SU-DHL-6 (cell line): ENCODE measurements at regions not wholly inside any gene's neighbourhood (a gene's known extent, or its start where the extent isn't known, plus 50 kb on each side); places are given as distances from the start of the nearest gene placed in this dataset.

Source experiments
- H2AFZ ChIP-seq: fragments of 200-600 bp; sonication (generic); 2 replicates; pipeline ENCODE4 v1.6.1; 2014; ENCODE audit warnings: low read depth, mild to moderate bottlenecking, moderate library complexity, mixed read lengths, antibody characterized with exemption, low read length; ENCODE audit not compliant: severe bottlenecking
- H3F3A ChIP-seq: fragments of 200-600 bp; shearing (Covaris generic); 2 replicates; pipeline ENCODE4 v1.6.0; 2016; ENCODE audit warnings: antibody characterized with exemption, mild to moderate bottlenecking; ENCODE audit not compliant: insufficient read depth
- H3K27ac ChIP-seq: fragments of 200-600 bp; sonication (generic); 2 replicates; pipeline ENCODE4 v1.5.1; 2016; ENCODE audit warnings: low read depth, mild to moderate bottlenecking, low read length, moderate library complexity, mixed read lengths
- H3K27me3 ChIP-seq: fragments of 200-600 bp; sonication (generic), shearing (Covaris generic); 2 replicates; pipeline ENCODE4 v1.6.0; 2014; ENCODE audit warnings: mild to moderate bottlenecking, low read length
- H3K36me3 ChIP-seq: fragments of 200-600 bp; sonication (generic); 2 replicates; pipeline ENCODE4 v1.6.1; 2014; ENCODE audit warnings: mild to moderate bottlenecking, low read length, mixed read lengths
- H3K4me2 ChIP-seq: fragments of 300-600, 200-600 bp; shearing (Covaris generic), sonication (generic); 2 replicates; pipeline ENCODE4 v1.6.0; 2014; ENCODE audit warnings: low read length, low read depth, mild to moderate bottlenecking; ENCODE audit not compliant: poor library complexity, severe bottlenecking
- H3K4me3 ChIP-seq: fragments of 200-600 bp; sonication (generic); 2 replicates; pipeline ENCODE4 v1.5.1; 2014; ENCODE audit warnings: antibody characterized with exemption, low read length, mild to moderate bottlenecking, mixed read lengths; ENCODE audit not compliant: insufficient read depth, poor library complexity, severe bottlenecking
- H3K79me2 ChIP-seq: fragments of 200-600 bp; sonication (generic); 2 replicates; pipeline ENCODE4 v1.6.1; 2014; ENCODE audit warnings: mild to moderate bottlenecking, low read length, moderate library complexity; ENCODE audit not compliant: insufficient read depth
- H3K9ac ChIP-seq: fragments of 200-600 bp; sonication (generic); 2 replicates; pipeline ENCODE4 v1.7.0; 2014; ENCODE audit warnings: mild to moderate bottlenecking, low read length
- H3K9me2 ChIP-seq: fragments of 200-600 bp; sonication (generic); replicated peaks from 2 replicates; pipeline ENCODE4 v1.6.1; 2014; ENCODE audit warnings: low read length; ENCODE audit not compliant: insufficient read depth
- H3K9me3 ChIP-seq: fragments of 200-600 bp; sonication (generic); 2 replicates; pipeline ENCODE4 v1.6.1; 2014; ENCODE audit warnings: low read length, mixed read lengths; ENCODE audit not compliant: insufficient read depth
- H4K20me1 ChIP-seq: fragments of 200-600 bp; sonication (generic); 2 replicates; pipeline ENCODE4 v1.6.1; 2014; ENCODE audit warnings: low read depth, mild to moderate bottlenecking, antibody characterized with exemption, low read length, moderate library complexity, mixed read lengths
- EZH2phosphoT487 ChIP-seq: fragments of 200-600 bp; sonication (generic), shearing (Covaris generic); conservative IDR thresholded peaks from 2 replicates; pipeline ENCODE4 v1.6.1; 2018; ENCODE audit warnings: mild to moderate bottlenecking, antibody characterized with exemption, low read length, moderate library complexity, mixed read lengths
- TF ChIP-seq, protein P1 (sequence below): fragments of 200-600 bp; sonication (generic); IDR thresholded peaks from one replicate; pipeline ENCODE4 v1.5.1; 2017; ENCODE audit warnings: antibody characterized with exemption, mild to moderate bottlenecking, low read length, moderate library complexity; ENCODE audit not compliant: insufficient read depth, poor library complexity, severe bottlenecking

DNA sequence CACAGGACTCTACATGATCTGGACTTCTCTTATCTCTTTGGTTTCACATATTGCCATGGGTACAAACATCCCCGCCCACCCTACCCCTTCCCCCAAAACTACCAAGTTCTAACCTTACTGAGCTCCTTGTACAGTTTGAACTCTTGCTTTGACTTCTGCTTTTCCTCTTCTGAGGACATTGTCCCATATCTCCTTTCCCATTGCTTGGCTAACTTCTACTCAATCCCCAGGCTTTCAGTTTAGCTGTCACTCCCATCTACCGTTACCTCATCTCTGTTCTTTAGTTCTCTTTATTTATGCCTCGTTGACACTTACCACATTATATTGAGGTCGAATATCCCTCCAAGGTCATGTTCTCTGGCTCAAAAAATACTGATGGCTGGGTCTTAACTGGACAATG lies 393.5 kb upstream of the CADM1 start:
- Histone ChIP-seq H3K27ac (no peak overlapping the region), H3F3A (no peaks in the 10 kb centered on the region), H3K9me3 (no peaks in the 10 kb centered on the region), H2AFZ (no peak overlapping the region), H3K4me3 (no peak overlapping the region), H3K79me2 (no peaks in the 10 kb centered on the region), H3K27me3 (no peaks in the 10 kb centered on the region), H4K20me1 (no peaks in the 10 kb centered on the region), H3K9ac (no peak overlapping the region), H3K4me2 (no peak overlapping the region), H3K36me3 (no peaks in the 10 kb centered on the region), H3K9me2 (no peaks in the 10 kb centered on the region)
- TF ChIP-seq, protein P1, sequence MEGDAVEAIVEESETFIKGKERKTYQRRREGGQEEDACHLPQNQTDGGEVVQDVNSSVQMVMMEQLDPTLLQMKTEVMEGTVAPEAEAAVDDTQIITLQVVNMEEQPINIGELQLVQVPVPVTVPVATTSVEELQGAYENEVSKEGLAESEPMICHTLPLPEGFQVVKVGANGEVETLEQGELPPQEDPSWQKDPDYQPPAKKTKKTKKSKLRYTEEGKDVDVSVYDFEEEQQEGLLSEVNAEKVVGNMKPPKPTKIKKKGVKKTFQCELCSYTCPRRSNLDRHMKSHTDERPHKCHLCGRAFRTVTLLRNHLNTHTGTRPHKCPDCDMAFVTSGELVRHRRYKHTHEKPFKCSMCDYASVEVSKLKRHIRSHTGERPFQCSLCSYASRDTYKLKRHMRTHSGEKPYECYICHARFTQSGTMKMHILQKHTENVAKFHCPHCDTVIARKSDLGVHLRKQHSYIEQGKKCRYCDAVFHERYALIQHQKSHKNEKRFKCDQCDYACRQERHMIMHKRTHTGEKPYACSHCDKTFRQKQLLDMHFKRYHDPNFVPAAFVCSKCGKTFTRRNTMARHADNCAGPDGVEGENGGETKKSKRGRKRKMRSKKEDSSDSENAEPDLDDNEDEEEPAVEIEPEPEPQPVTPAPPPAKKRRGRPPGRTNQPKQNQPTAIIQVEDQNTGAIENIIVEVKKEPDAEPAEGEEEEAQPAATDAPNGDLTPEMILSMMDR = no peak
- TF ChIP-seq EZH2phosphoT487 = no peak

DNA sequence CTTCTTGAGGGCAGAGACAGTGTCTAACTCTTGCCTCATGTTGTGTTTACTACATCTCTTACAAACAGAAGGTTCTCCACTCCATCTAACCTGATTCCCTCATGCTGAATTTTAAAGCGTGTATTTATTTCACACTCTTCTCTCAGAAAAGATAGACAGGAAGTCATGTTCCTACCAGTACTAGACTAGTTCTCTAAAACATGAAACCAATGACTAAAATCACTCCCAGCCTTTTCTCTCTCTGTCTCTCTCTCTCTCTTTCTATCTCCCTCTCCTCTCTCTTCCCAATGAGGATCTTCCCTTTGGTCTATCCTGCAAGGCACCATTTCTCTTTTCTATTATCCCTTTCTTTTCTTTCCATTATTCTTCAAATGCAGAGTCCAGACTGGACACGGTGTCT lies 391.9 kb upstream of the CADM1 start:
- Histone ChIP-seq H3K4me3 (no peak overlapping the region), H3K4me2 (no peak overlapping the region), H4K20me1 (no peaks in the 10 kb centered on the region), H3K79me2 (no peaks in the 10 kb centered on the region), H3K9me3 (no peaks in the 10 kb centered on the region), H3F3A (no peaks in the 10 kb centered on the region), H3K27me3 (no peaks in the 10 kb centered on the region), H2AFZ (no peak overlapping the region), H3K27ac (no peak overlapping the region), H3K9ac (no peak overlapping the region), H3K36me3 (no peaks in the 10 kb centered on the region), H3K9me2 (no peaks in the 10 kb centered on the region)
- TF ChIP-seq, protein P1 = no peak
- TF ChIP-seq EZH2phosphoT487 = no peak

DNA sequence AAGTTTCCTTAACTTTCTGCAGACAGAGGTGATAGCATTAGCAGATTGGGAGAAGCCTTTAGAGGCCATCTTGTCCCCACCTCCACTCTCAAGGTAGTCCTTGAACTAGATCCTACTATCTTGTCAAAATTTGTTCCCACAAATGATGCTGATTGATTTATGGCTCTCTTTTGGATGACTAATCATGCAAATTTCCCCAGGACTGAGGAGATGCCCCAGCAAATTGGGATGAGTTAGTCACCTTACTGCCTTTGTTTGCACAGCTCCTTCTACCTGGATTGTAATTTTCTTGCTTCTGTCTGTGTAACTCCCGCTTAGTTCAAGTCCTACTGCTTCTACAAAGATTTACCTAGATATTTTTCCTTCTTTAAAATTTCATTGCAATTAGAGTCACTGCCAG lies 391.4 kb upstream of the CADM1 start:
- Histone ChIP-seq H3F3A (no peaks in the 10 kb centered on the region), H2AFZ (no peak overlapping the region), H3K4me2 (no peak overlapping the region), H4K20me1 (no peaks in the 10 kb centered on the region), H3K9me3 (no peaks in the 10 kb centered on the region), H3K9ac (no peak overlapping the region), H3K27me3 (no peaks in the 10 kb centered on the region), H3K27ac (no peak overlapping the region), H3K9me2 (no peaks in the 10 kb centered on the region), H3K4me3 (no peak overlapping the region), H3K36me3 (no peaks in the 10 kb centered on the region), H3K79me2 (no peaks in the 10 kb centered on the region)
- TF ChIP-seq, protein P1 = no peak
- TF ChIP-seq EZH2phosphoT487 = no peak

DNA sequence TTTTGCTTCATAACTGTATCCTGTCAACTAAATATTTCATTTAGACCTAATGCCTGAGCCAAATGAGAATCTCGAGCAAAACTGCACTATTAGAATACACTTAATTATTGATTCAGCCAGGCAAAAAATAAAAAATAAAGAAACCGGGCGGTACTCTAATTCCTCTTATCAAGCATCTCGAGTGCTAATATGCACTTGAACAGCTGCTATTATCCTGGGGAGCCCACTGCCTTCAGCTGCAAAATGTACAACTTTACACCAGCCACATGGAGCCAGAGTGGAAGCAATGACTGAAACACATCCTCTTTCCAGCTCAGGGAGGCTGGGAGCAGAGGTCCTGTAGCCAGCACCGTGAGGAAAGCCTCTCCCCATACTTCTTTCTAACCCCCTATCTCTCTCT lies 390.0 kb upstream of the CADM1 start:
- Histone ChIP-seq H4K20me1 (no peaks in the 10 kb centered on the region), H3F3A (no peaks in the 10 kb centered on the region), H3K36me3 (no peaks in the 10 kb centered on the region), H3K9me3 (no peaks in the 10 kb centered on the region), H2AFZ (no peak overlapping the region), H3K79me2 (no peaks in the 10 kb centered on the region), H3K4me3 (no peak overlapping the region), H3K27ac (no peak overlapping the region), H3K9me2 (no peaks in the 10 kb centered on the region), H3K27me3 (no peaks in the 10 kb centered on the region), H3K4me2 (no peak overlapping the region), H3K9ac (no peak overlapping the region)
- TF ChIP-seq EZH2phosphoT487 = no peak
- TF ChIP-seq, protein P1 = no peak
